CD4-positive, CD25-positive, alpha-beta regulatory T cell (primary cell): ENCODE measurements at regions not wholly inside any gene's neighbourhood (a gene's known extent, or its start where the extent isn't known, plus 50 kb on each side); places are given as distances from the start of the nearest gene placed in this dataset.

Source experiments
- ATAC-seq, 2 donors: fragments of 150-1000 bp; cut with Tn5 transposase; one replicate each; pipeline ENCODE4 v1.10.0; 2021; ENCODE audit warnings: low read depth in 2 of 2, moderate number of reproducible peaks in 2 of 2, moderate library complexity in 1 of 2
- DNase-seq, 3 donors: peaks; one replicate each; pipeline versions ENCODE4 v3.0.0 to v3.0.0-alpha.2; 2012 to 2022; ENCODE audit warnings: mixed read lengths in 1 of 3
- H3K27ac ChIP-seq: one replicate; pipeline ENCODE4 v1.7.0; 2013; ENCODE audit warnings: mild to moderate bottlenecking, low read length; ENCODE audit not compliant: insufficient read depth, poor library complexity, severe bottlenecking
- H3K27me3 ChIP-seq: one replicate; pipeline ENCODE4 v1.7.0; 2013; ENCODE audit warnings: low read length; ENCODE audit not compliant: control insufficient read depth, insufficient read depth
- H3K36me3 ChIP-seq: one replicate; pipeline ENCODE4 v1.7.0; 2013; ENCODE audit warnings: mild to moderate bottlenecking, low read length, moderate library complexity; ENCODE audit not compliant: control insufficient read depth, insufficient read depth
- H3K4me1 ChIP-seq: 2 replicates; pipeline ENCODE4 v1.7.0; 2013; ENCODE audit warnings: mild to moderate bottlenecking, low read length; ENCODE audit not compliant: insufficient read depth, control insufficient read depth, poor library complexity, severe bottlenecking
- H3K4me3 ChIP-seq: one replicate; pipeline ENCODE4 v1.7.0; 2013; ENCODE audit warnings: low read depth, mild to moderate bottlenecking, low read length, moderate library complexity
- H3K9me3 ChIP-seq, 2 experiments: 1 replicate in 1 of 2; 2 replicates in 1 of 2; pipeline ENCODE4 v1.7.0; 2013; ENCODE audit warnings: low read length in 2 of 2, mild to moderate bottlenecking in 1 of 2, moderate library complexity in 1 of 2; ENCODE audit not compliant: control insufficient read depth in 2 of 2
- H3K27ac Mint-ChIP-seq, 3 donors: one replicate each; pipeline ENCODE4 v1.8.0; 2020 to 2022; ENCODE audit warnings: mild to moderate bottlenecking in 3 of 3, mixed read lengths in 3 of 3, moderate library complexity in 2 of 3
- H3K27me3 Mint-ChIP-seq: one replicate; pipeline ENCODE4 v1.8.0; 2022; ENCODE audit warnings: mild to moderate bottlenecking, mixed read lengths
- H3K36me3 Mint-ChIP-seq: one replicate; pipeline ENCODE4 v1.8.0; 2020; ENCODE audit warnings: mixed read lengths
- H3K4me1 Mint-ChIP-seq, 4 donors: one replicate each; pipeline ENCODE4 v1.8.0; 2020 to 2022; ENCODE audit warnings: mixed read lengths in 4 of 4, mild to moderate bottlenecking in 1 of 4
- H3K4me3 Mint-ChIP-seq, 4 donors: one replicate each; pipeline ENCODE4 v1.8.0; 2020 to 2022; ENCODE audit warnings: mild to moderate bottlenecking in 4 of 4, mixed read lengths in 4 of 4, moderate library complexity in 3 of 4
- H3K9me3 Mint-ChIP-seq, 7 donors: one replicate each; pipeline ENCODE4 v1.8.0; 2020 to 2022; ENCODE audit warnings: mixed read lengths in 7 of 7, mild to moderate bottlenecking in 3 of 7, moderate library complexity in 2 of 7

- no peak overlapping the region for H3K4me3 ChIP-seq
- H3K9me3 ChIP-seq: no peaks in the 10 kb centered on the region
- no peaks in the 10 kb centered on the region for H3K4me1 ChIP-seq
- no peaks in the 10 kb centered on the region for H3K27me3 Mint-ChIP-seq
- ATAC-seq (no peak), DNase-seq (no peak)
- H3K27ac ChIP-seq: no peak overlapping the region
- no peaks in the 10 kb centered on the region for H3K27me3 ChIP-seq
- no peaks in the 10 kb centered on the region for H3K36me3 ChIP-seq
- no peaks in the 10 kb centered on the region for H3K4me1 Mint-ChIP-seq
- H3K9me3 Mint-ChIP-seq: peaks cover 0 to 11% (median 5%) of the 10 kb centered on the region in 7 donors
- no peak overlapping the region for H3K27ac Mint-ChIP-seq
- H3K36me3 Mint-ChIP-seq: no peaks in the 10 kb centered on the region
- H3K4me3 Mint-ChIP-seq: no peak overlapping the region
Observed at GRCh38 chr2:185063761-185064160, 465.4 kb downstream of the ZNF804A start.

- H3K36me3 Mint-ChIP-seq: no peaks in the 10 kb centered on the region
- Histone ChIP-seq H3K9me3 (no peaks in the 10 kb centered on the region), H3K27me3 (no peaks in the 10 kb centered on the region), H3K27ac (no peak overlapping the region), H3K4me1 (no peaks in the 10 kb centered on the region), H3K36me3 (no peaks in the 10 kb centered on the region), H3K4me3 (no peak overlapping the region)
- no peak for ATAC-seq
- H3K4me1 Mint-ChIP-seq: no peaks in the 10 kb centered on the region
- no peaks in the 10 kb centered on the region for H3K27me3 Mint-ChIP-seq
- no peak for DNase-seq
- no peak overlapping the region for H3K4me3 Mint-ChIP-seq
- H3K9me3 Mint-ChIP-seq: peaks cover 0 to 9% (median 5%) of the 10 kb centered on the region in 7 donors
- H3K27ac Mint-ChIP-seq: no peak overlapping the region
Observed at GRCh38 chr2:185066128-185066527, 467.8 kb downstream of the ZNF804A start.

GRCh38 chr2:185069107-185069506, 470.8 kb downstream of the ZNF804A start:
- Mint-ChIP-seq H3K4me1 (no peaks in the 10 kb centered on the region), H3K9me3 (peaks cover 0 to 9% (median 4%) of the 10 kb centered on the region in 7 donors), H3K27me3 (no peaks in the 10 kb centered on the region), H3K36me3 (no peaks in the 10 kb centered on the region), H3K4me3 (no peak overlapping the region), H3K27ac (no peak overlapping the region)
- Histone ChIP-seq H3K27ac (no peak overlapping the region), H3K9me3 (no peaks in the 10 kb centered on the region), H3K4me1 (no peaks in the 10 kb centered on the region), H3K4me3 (no peak overlapping the region), H3K36me3 (no peaks in the 10 kb centered on the region), H3K27me3 (no peaks in the 10 kb centered on the region)
- ATAC-seq (no peak), DNase-seq (no peak)

- no peak overlapping the region for H3K27ac ChIP-seq
- no peaks in the 10 kb centered on the region for H3K4me1 ChIP-seq
- Mint-ChIP-seq H3K27ac (no peak overlapping the region), H3K9me3 (peaks cover 0 to 10% (median 5%) of the 10 kb centered on the region in 7 donors), H3K4me1 (no peaks in the 10 kb centered on the region), H3K27me3 (no peaks in the 10 kb centered on the region), H3K36me3 (no peaks in the 10 kb centered on the region), H3K4me3 (no peak overlapping the region)
- H3K27me3 ChIP-seq: no peaks in the 10 kb centered on the region
- no peaks in the 10 kb centered on the region for H3K36me3 ChIP-seq
- no peak overlapping the region for H3K4me3 ChIP-seq
- H3K9me3 ChIP-seq: no peaks in the 10 kb centered on the region
- DNase-seq (no peak), ATAC-seq (no peak)
Observed at GRCh38 chr2:185074156-185074555, 475.8 kb downstream of the ZNF804A start.

GRCh38 chr2:185082749-185083148, 484.4 kb downstream of the ZNF804A start:
- Mint-ChIP-seq H3K4me1 (no peaks in the 10 kb centered on the region), H3K9me3 (peaks cover 2 to 11% (median 6%) of the 10 kb centered on the region in 7 donors), H3K27ac (no peak overlapping the region), H3K4me3 (no peak overlapping the region), H3K27me3 (no peaks in the 10 kb centered on the region), H3K36me3 (no peaks in the 10 kb centered on the region)
- ATAC-seq (no peak), DNase-seq (no peak)
- Histone ChIP-seq H3K27ac (no peak overlapping the region), H3K36me3 (no peaks in the 10 kb centered on the region), H3K9me3 (no peaks in the 10 kb centered on the region), H3K4me1 (no peaks in the 10 kb centered on the region), H3K27me3 (no peaks in the 10 kb centered on the region), H3K4me3 (no peak overlapping the region)

- peaks cover 0 to 36% (median 10%) of the 10 kb centered on the region in 7 donors for H3K9me3 Mint-ChIP-seq
- no peaks in the 10 kb centered on the region for H3K36me3 ChIP-seq
- DNase-seq (no peak), ATAC-seq (no peak)
- H3K4me1 Mint-ChIP-seq: no peaks in the 10 kb centered on the region
- H3K27ac ChIP-seq: no peak overlapping the region
- no peak overlapping the region for H3K4me3 ChIP-seq
- H3K27ac Mint-ChIP-seq: no peak overlapping the region
- no peaks in the 10 kb centered on the region for H3K36me3 Mint-ChIP-seq
- H3K9me3 ChIP-seq: peaks cover 0 to 6% of the 10 kb centered on the region in 2 experiments
- no peaks in the 10 kb centered on the region for H3K27me3 ChIP-seq
- H3K4me1 ChIP-seq: no peaks in the 10 kb centered on the region
- no peak overlapping the region for H3K4me3 Mint-ChIP-seq
- no peaks in the 10 kb centered on the region for H3K27me3 Mint-ChIP-seq
Observed at GRCh38 chr2:185108588-185108987, 510.3 kb downstream of the ZNF804A start.

GRCh38 chr2:185127412-185127811, 529.1 kb downstream of the ZNF804A start:
- no peaks in the 10 kb centered on the region for H3K27me3 Mint-ChIP-seq
- H3K9me3 Mint-ChIP-seq: peaks cover 4 to 24% (median 6%) of the 10 kb centered on the region in 7 donors
- no peak overlapping the region for H3K4me3 ChIP-seq
- no peaks in the 10 kb centered on the region for H3K36me3 Mint-ChIP-seq
- H3K27me3 ChIP-seq: no peaks in the 10 kb centered on the region
- H3K27ac ChIP-seq: no peak overlapping the region
- no peak for DNase-seq
- no peak for ATAC-seq
- no peak overlapping the region for H3K4me3 Mint-ChIP-seq
- H3K4me1 Mint-ChIP-seq: no peaks in the 10 kb centered on the region
- H3K4me1 ChIP-seq: no peaks in the 10 kb centered on the region
- no peak overlapping the region for H3K27ac Mint-ChIP-seq
- H3K9me3 ChIP-seq: peaks cover 2 to 3% of the 10 kb centered on the region in 2 experiments
- H3K36me3 ChIP-seq: no peaks in the 10 kb centered on the region

- no peak overlapping the region for H3K4me3 Mint-ChIP-seq
- H3K36me3 Mint-ChIP-seq: no peaks in the 10 kb centered on the region
- Histone ChIP-seq H3K27ac (no peak overlapping the region), H3K9me3 (peaks cover 3% of the 10 kb centered on the region in 2 experiments), H3K27me3 (no peaks in the 10 kb centered on the region), H3K36me3 (no peaks in the 10 kb centered on the region), H3K4me3 (no peak overlapping the region), H3K4me1 (no peaks in the 10 kb centered on the region)
- ATAC-seq (no peak), DNase-seq (no peak)
- H3K9me3 Mint-ChIP-seq: peaks cover 0 to 24% (median 6%) of the 10 kb centered on the region in 7 donors
- no peaks in the 10 kb centered on the region for H3K4me1 Mint-ChIP-seq
- H3K27me3 Mint-ChIP-seq: no peaks in the 10 kb centered on the region
- no peak overlapping the region for H3K27ac Mint-ChIP-seq
Observed at GRCh38 chr2:185128346-185128745, 530.0 kb downstream of the ZNF804A start.
